Caco-2 (cell line): ENCODE measurements at regions not wholly inside any gene's neighbourhood (a gene's known extent, or its start where the extent isn't known, plus 50 kb on each side); places are given as distances from the start of the nearest gene placed in this dataset.

Source experiments
- BruUV-seq: library from RNA; stranded (reverse); fragments of 400-500 nt; replicated peaks from 2 replicates; lab custom pipeline; 2021; lab: Mats Ljungman, UMichigan
- CTCF ChIA-PET: fragments of 300-600 bp; sonication (Branson Sonifier 250); formaldehyde crosslinking; loops from one replicate; lab custom pipeline; 2022; ENCODE audit warnings: antibody characterized with exemption; lab: Charles Lee
- POLR2A ChIA-PET: fragments of 300-600 bp; sonication (Branson Sonifier 250); formaldehyde crosslinking; loops from one replicate; lab custom pipeline; 2022; ENCODE audit warnings: antibody characterized with exemption; lab: Charles Lee
- DNase-seq, 2 experiments: peaks; one replicate each; pipeline versions ENCODE4 v3.0.0 to v3.0.0-alpha.2; 2020 to 2022
- H3K27me3 ChIP-seq: replicated peaks from 2 replicates; pipeline ENCODE4 v1.6.0; 2011; ENCODE audit warnings: low read length; ENCODE audit not compliant: control insufficient read depth, insufficient read depth
- H3K36me3 ChIP-seq: 2 replicates; pipeline ENCODE4 v1.5.1; 2011; ENCODE audit warnings: low read length; ENCODE audit not compliant: control insufficient read depth, insufficient read depth
- H3K4me1 ChIP-seq: fragments of 250-450 bp; sonication (Bioruptor Pico); 2 replicates; pipeline ENCODE4 v1.5.1; 2020; ENCODE audit warnings: mild to moderate bottlenecking
- H3K4me3 ChIP-seq: 2 replicates; pipeline ENCODE4 v1.5.1; 2011; ENCODE audit warnings: low read depth, mild to moderate bottlenecking, control low read depth, low read length
- H3K9me3 ChIP-seq: fragments of 250-450 bp; sonication (Bioruptor Pico); 2 replicates; pipeline ENCODE4 v1.5.1; 2020; ENCODE audit warnings: mild to moderate bottlenecking, moderate library complexity
- H3K27ac Mint-ChIP-seq: one replicate; pipeline ENCODE4 v1.8.0; 2022; ENCODE audit warnings: mixed read lengths; ENCODE audit not compliant: unreplicated experiment
- H3K27me3 Mint-ChIP-seq: one replicate; pipeline ENCODE4 v1.8.0; 2022; ENCODE audit warnings: mixed read lengths; ENCODE audit not compliant: insufficient read depth, unreplicated experiment
- H3K36me3 Mint-ChIP-seq: one replicate; pipeline ENCODE4 v1.8.0; 2022; ENCODE audit warnings: mild to moderate bottlenecking, mixed read lengths; ENCODE audit not compliant: insufficient read depth, unreplicated experiment
- H3K4me1 Mint-ChIP-seq: one replicate; pipeline ENCODE4 v1.8.0; 2022; ENCODE audit warnings: low read depth, mixed read lengths; ENCODE audit not compliant: unreplicated experiment
- H3K4me3 Mint-ChIP-seq: one replicate; pipeline ENCODE4 v1.8.0; 2022; ENCODE audit warnings: mild to moderate bottlenecking, moderate library complexity, mixed read lengths; ENCODE audit not compliant: unreplicated experiment
- H3K9me3 Mint-ChIP-seq: one replicate; pipeline ENCODE4 v1.8.0; 2022; ENCODE audit warnings: mixed read lengths; ENCODE audit not compliant: unreplicated experiment
- CTCF ChIP-seq, 2 experiments: fragments of 200-600 bp in 1 of 2; IDR thresholded peaks; 1 replicate in 1 of 2; 2 replicates in 1 of 2; pipeline versions ENCODE4 v1.5.1 to v1.8.0; 2011 to 2022; ENCODE audit warnings: antibody characterized with exemption in 1 of 2, control low read depth in 1 of 2, inconsistent platforms in 1 of 2, low read depth in 1 of 2, low read length in 1 of 2, mild to moderate bottlenecking in 1 of 2, moderate library complexity in 1 of 2; ENCODE audit not compliant: insufficient read depth in 1 of 2, severe bottlenecking in 1 of 2, unreplicated experiment in 1 of 2
- intact Hi-C: fragments of 100-400 bp; cut with micrococcal nuclease; formaldehyde crosslinking; loops from one replicate; pipeline ENCODE4 v1.10.0; 2022; ENCODE audit not compliant: unreplicated experiment

GRCh38 chr2:221270806-221271205 lies 301.3 kb downstream of the EPHA4 start:
- H3K4me3 Mint-ChIP-seq, result no peak overlapping the region
- DNase-seq, result no peak
- H3K36me3 ChIP-seq, result no peaks in the 10 kb centered on the region
- BruUV-seq, result no TSS peak
- no peak for TF ChIP-seq CTCF (IDR thresholded peaks at IDR 0.05; ENCODE audit: insufficient read depth in 1 of 2, low read depth in 1 of 2, low read length in 1 of 2, severe bottlenecking in 1 of 2, unreplicated experiment in 1 of 2)
- H3K36me3 Mint-ChIP-seq, result no peaks in the 10 kb centered on the region
- H3K4me1 Mint-ChIP-seq, result no peaks in the 10 kb centered on the region
- no peaks in the 10 kb centered on the region for H3K27me3 Mint-ChIP-seq
- H3K9me3 ChIP-seq, result no peaks in the 10 kb centered on the region
- ChIA-PET POLR2A (no interaction called here), CTCF (no interaction called here)
- H3K4me1 ChIP-seq, result no peaks in the 10 kb centered on the region
- no peak overlapping the region for H3K27ac Mint-ChIP-seq
- H3K9me3 Mint-ChIP-seq, result no peaks in the 10 kb centered on the region
- no peak overlapping the region for H3K4me3 ChIP-seq
- intact Hi-C loops, result no loop called here
- H3K27me3 ChIP-seq, result no peaks in the 10 kb centered on the region

DNA sequence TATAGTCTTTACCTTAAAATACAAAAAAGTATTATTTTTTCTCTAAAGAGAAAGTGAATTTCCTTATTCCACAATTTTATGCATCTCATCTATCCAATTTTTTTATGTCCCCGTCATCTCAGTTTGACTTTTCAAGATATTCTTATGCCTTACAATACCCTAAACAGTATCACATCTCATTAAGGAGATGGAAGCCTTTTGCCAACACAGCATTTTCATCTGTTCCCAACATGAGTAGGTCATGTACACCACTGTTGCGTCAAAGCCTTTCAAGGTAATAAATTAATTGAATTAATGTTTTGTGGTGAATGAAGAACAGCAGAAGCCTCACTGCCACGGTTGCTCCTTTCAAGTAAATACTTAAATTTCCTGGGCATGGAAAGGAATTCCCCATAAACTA lies 299.4 kb downstream of the EPHA4 start:
- Histone ChIP-seq H3K27me3 (no peaks in the 10 kb centered on the region), H3K9me3 (no peaks in the 10 kb centered on the region), H3K36me3 (no peaks in the 10 kb centered on the region), H3K4me1 (no peaks in the 10 kb centered on the region), H3K4me3 (no peak overlapping the region)
- no TSS peak for BruUV-seq
- intact Hi-C loops, result no loop called here
- Mint-ChIP-seq H3K27ac (no peak overlapping the region), H3K27me3 (no peaks in the 10 kb centered on the region), H3K4me1 (no peaks in the 10 kb centered on the region), H3K36me3 (no peaks in the 10 kb centered on the region), H3K4me3 (no peak overlapping the region), H3K9me3 (no peaks in the 10 kb centered on the region)
- no peak for DNase-seq
- ChIA-PET CTCF (no interaction called here), POLR2A (no interaction called here)
- TF ChIP-seq CTCF (IDR thresholded peaks at IDR 0.05; ENCODE audit: insufficient read depth in 1 of 2, low read depth in 1 of 2, low read length in 1 of 2, severe bottlenecking in 1 of 2, unreplicated experiment in 1 of 2), result no peak

GRCh38 chr2:221276033-221276432 lies 296.1 kb downstream of the EPHA4 start:
- intact Hi-C loops, result no loop called here
- no TSS peak for BruUV-seq
- Mint-ChIP-seq H3K4me1 (peaks cover under 1% of the 10 kb centered on the region), H3K4me3 (no peak overlapping the region), H3K36me3 (no peaks in the 10 kb centered on the region), H3K27me3 (no peaks in the 10 kb centered on the region), H3K9me3 (no peaks in the 10 kb centered on the region), H3K27ac (no peak overlapping the region)
- Histone ChIP-seq H3K27me3 (no peaks in the 10 kb centered on the region), H3K4me3 (no peak overlapping the region), H3K4me1 (no peaks in the 10 kb centered on the region), H3K9me3 (no peaks in the 10 kb centered on the region), H3K36me3 (no peaks in the 10 kb centered on the region)
- CTCF ChIA-PET, result no interaction called here
- POLR2A ChIA-PET, result no interaction called here
- DNase-seq, result no peak
- TF ChIP-seq CTCF (IDR thresholded peaks at IDR 0.05; ENCODE audit: insufficient read depth in 1 of 2, low read depth in 1 of 2, low read length in 1 of 2, severe bottlenecking in 1 of 2, unreplicated experiment in 1 of 2), result no peak
